Small intestine (tissue), 7 donors: ENCODE measurements at regions not wholly inside any gene's neighbourhood (a gene's known extent, or its start where the extent isn't known, plus 50 kb on each side); places are given as distances from the start of the nearest gene placed in this dataset.

Source experiments
- DNase-seq, 2 donors: peaks; one replicate each; pipeline versions ENCODE4 v3.0.0 to v3.0.0-alpha.2; 2013
- FAIRE-seq: peaks from 2 replicates; lab custom pipeline; 2012; peaks lifted over from hg19 to GRCh38; lab: Jason Lieb, UNC
- H3K27ac ChIP-seq, 3 donors: one replicate each; pipeline ENCODE4 v1.5.1; 2013; ENCODE audit warnings: low read length in 2 of 3, mild to moderate bottlenecking in 2 of 3, control low read depth in 1 of 3, inconsistent platforms in 1 of 3, low read depth in 1 of 3, moderate library complexity in 1 of 3
- H3K27me3 ChIP-seq, 3 donors: one replicate each; pipeline ENCODE4 v1.6.1; 2013; ENCODE audit warnings: low read length in 3 of 3, inconsistent platforms in 1 of 3; ENCODE audit not compliant: control insufficient read depth in 3 of 3, insufficient read depth in 3 of 3
- H3K36me3 ChIP-seq, 3 donors: one replicate each; pipeline ENCODE4 v1.6.1; 2013; ENCODE audit warnings: low read length in 3 of 3, inconsistent platforms in 1 of 3, low read depth in 1 of 3, mild to moderate bottlenecking in 1 of 3, moderate library complexity in 1 of 3; ENCODE audit not compliant: control insufficient read depth in 3 of 3, insufficient read depth in 2 of 3
- H3K4me1 ChIP-seq, 3 donors: one replicate each; pipeline ENCODE4 v1.6.1; 2013; ENCODE audit warnings: low read length in 2 of 3, inconsistent platforms in 1 of 3, low read depth in 1 of 3, mild to moderate bottlenecking in 1 of 3, moderate library complexity in 1 of 3; ENCODE audit not compliant: control insufficient read depth in 3 of 3, insufficient read depth in 2 of 3
- H3K4me3 ChIP-seq, 3 donors: one replicate each; pipeline ENCODE4 v1.5.1; 2013; ENCODE audit warnings: low read length in 3 of 3, control low read depth in 1 of 3, inconsistent platforms in 1 of 3, low read depth in 1 of 3, mild to moderate bottlenecking in 1 of 3, moderate library complexity in 1 of 3
- H3K9me3 ChIP-seq, 2 donors: one replicate each; pipeline ENCODE4 v1.6.1; 2013; ENCODE audit warnings: low read depth in 1 of 2, low read length in 1 of 2; ENCODE audit not compliant: control insufficient read depth in 2 of 2, insufficient read depth in 1 of 2
- WGBS, 3 donors: extraction: QIAGEN DNeasy Blood & Tissue Kit; methylation state at CpG; one replicate each; pipeline ENCODE4 v1.1.7; 2013; 5-methylcytosine and 5-hydroxymethylcytosine counted together
- donor health status: healthy with polysubstance abuse.
- donor health status: control.
- donor health status: control.
- donor health status: Bipolar disorder and iron deficiency.
- donor health status: healthy.

DNA sequence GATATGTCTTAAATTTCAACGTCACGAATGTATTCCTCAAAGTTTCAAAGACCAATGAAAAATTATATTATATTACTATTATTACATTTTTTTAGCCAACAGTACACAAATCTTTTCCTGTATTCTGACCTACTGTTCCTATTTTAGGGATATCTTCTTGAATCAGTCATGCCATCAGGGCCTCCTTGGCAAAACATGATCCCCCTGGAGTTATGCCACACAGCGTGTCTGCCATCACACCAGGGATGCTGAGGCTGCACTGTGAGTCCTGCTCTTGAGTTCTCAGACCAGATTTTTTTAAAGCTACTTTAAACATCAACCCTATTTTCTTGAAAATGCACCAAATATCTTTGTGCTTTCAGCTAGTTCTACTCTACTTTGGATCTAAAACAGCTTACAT is 425.9 kb upstream of the ZNF385D start:
- DNase-seq (no peak), FAIRE-seq (no peak)
- Histone ChIP-seq H3K36me3 (no peaks in the 10 kb centered on the region), H3K27me3 (no peaks in the 10 kb centered on the region), H3K4me1 (no peaks in the 10 kb centered on the region), H3K9me3 (no peaks in the 10 kb centered on the region), H3K27ac (no peak overlapping the region), H3K4me3 (no peak overlapping the region)
- WGBS, 3 donors = 78 to 84% (median 80%) methylated on average over 3 of the region's 3 CpGs

DNA sequence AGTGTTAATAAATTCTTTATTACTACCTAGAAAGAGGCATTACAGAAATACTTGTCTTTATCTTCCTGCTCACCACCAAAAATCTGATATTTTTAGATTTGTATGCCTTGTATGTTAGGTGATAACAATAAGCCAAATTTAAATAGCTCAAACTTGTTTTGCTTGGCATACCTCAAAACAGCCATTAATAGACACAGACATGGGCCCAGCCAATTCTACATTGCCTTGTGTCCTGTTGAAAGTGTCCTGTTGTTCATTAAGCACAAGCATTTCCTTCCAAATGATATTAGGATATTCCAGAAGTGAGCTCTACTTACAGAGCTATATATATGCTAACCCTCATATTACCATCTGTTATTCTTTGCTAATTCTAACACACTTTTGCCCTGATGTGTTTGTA is 438.6 kb upstream of the ZNF385D start:
- no peaks in the 10 kb centered on the region for H3K36me3 ChIP-seq
- H3K4me1 ChIP-seq = no peaks in the 10 kb centered on the region
- H3K4me3 ChIP-seq = no peak overlapping the region
- FAIRE-seq (no peak), DNase-seq (no peak)
- no peaks in the 10 kb centered on the region for H3K27me3 ChIP-seq
- H3K9me3 ChIP-seq = no peaks in the 10 kb centered on the region
- H3K27ac ChIP-seq = no peak overlapping the region

DNA sequence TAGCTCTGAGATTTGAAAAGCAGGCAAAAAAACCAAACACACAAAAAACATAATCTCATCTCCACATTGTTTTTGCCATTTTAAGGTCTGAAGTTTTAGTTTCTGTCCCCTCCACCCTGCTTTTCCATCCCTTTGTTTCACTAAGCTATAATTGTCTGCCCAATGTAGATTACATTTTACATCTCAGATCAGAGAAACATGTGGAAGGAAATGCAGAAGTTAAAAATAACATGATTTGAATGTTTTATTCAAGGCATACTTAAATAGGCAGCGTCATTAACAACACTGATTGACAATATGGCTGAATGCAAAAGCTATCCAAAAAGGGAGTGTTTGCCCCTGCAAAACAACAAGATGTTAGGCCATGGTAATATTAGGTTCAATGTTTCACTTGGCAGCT is 448.1 kb upstream of the ZNF385D start:
- Histone ChIP-seq H3K27me3 (no peaks in the 10 kb centered on the region), H3K36me3 (no peaks in the 10 kb centered on the region), H3K4me1 (no peaks in the 10 kb centered on the region), H3K27ac (no peak overlapping the region), H3K4me3 (no peak overlapping the region), H3K9me3 (no peaks in the 10 kb centered on the region)
- 40 to 60% (median 47%) methylated on average over 1 of the region's 1 CpG for WGBS, 3 donors
- DNase-seq (no peak), FAIRE-seq (no peak)

DNA sequence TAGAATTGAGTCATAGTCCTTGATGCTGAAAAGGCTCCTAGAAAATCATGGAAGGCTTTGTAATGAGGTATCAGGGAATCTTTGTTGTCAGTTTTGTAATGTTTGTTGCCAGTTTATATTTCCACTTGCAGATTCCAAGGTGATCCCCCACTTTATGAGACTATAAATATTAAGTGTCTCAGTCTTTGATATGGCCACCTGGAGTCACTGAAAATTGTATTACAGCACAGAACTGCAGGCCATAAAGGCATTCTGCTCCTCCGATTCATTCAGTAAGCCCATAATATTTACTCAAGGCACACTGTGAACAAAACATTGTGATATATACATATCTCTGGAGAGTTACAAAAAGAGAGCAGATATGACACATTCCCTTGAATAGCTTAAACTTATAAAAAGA is 457.8 kb upstream of the ZNF385D start:
- Histone ChIP-seq H3K4me1 (no peaks in the 10 kb centered on the region), H3K36me3 (no peaks in the 10 kb centered on the region), H3K27ac (no peak overlapping the region), H3K9me3 (no peaks in the 10 kb centered on the region), H3K4me3 (no peak overlapping the region), H3K27me3 (no peaks in the 10 kb centered on the region)
- no peak for FAIRE-seq
- WGBS, 3 donors = 17 to 47% (median 41%) methylated on average over 1 of the region's 1 CpG
- no peak for DNase-seq

DNA sequence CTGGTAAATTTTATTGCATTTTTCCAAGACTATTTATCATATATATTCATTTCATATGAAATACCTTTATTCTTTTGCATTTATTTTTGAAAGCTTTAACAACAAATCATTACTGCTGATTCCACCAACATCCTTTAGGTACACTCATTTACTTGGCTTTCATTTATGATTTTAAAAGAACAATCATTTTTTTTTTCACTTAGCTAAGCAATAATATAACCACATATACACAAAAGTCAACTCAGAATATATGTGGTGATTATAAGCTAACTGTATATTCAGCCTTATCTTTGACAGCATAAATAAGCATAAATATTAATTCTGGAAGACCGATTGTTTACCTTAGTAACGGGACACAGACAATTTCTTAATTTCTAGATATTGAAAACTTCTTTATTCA is 458.6 kb upstream of the ZNF385D start:
- DNase-seq (no peak), FAIRE-seq (no peak)
- Histone ChIP-seq H3K4me1 (no peaks in the 10 kb centered on the region), H3K36me3 (no peaks in the 10 kb centered on the region), H3K27me3 (no peaks in the 10 kb centered on the region), H3K27ac (no peak overlapping the region), H3K4me3 (no peak overlapping the region), H3K9me3 (no peaks in the 10 kb centered on the region)
- WGBS, 3 donors = 74 to 83% (median 81%) methylated on average over 2 of the region's 2 CpGs

DNA sequence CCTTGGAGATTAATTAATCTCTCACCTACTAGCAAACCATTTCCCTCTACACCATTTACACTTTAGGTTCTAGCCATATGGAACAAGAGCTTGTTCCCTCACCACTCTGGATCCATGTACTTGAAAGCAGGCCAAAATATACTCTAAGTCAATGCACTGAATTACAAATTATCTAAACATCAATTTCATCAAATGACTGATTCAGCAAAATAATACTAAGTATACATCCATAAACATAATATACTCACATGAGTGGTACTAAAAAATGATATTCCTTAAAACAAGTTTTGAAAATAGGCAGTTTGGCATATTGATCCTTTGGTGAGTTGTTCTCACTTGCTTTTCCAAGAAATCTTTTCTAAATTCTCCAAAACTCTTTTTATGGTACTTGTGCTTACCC is 459.7 kb upstream of the ZNF385D start:
- Histone ChIP-seq H3K4me1 (no peaks in the 10 kb centered on the region), H3K9me3 (no peaks in the 10 kb centered on the region), H3K27ac (no peak overlapping the region), H3K27me3 (no peaks in the 10 kb centered on the region), H3K4me3 (no peak overlapping the region), H3K36me3 (no peaks in the 10 kb centered on the region)
- no peak for DNase-seq
- no peak for FAIRE-seq

DNA sequence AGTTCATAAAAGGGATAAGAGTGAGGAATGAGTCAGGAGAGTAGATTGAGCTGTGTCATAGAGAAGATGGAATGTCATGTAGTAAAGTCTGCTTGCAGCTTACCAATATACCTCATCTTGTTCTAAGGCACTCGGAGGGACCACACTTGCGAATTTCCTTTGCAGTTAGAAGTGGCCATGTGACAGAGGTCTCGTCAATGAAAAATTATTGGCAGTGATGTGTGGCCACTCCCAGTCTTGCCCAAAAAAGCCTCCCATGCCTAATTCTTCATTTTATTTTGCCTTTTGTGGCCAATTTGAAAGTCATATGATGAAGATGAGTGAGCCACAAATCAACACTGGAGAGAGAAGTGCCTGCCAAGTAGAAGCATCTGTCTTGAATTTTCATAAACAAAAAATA is 465.6 kb upstream of the ZNF385D start:
- Histone ChIP-seq H3K36me3 (no peaks in the 10 kb centered on the region), H3K27ac (no peak overlapping the region), H3K4me1 (no peaks in the 10 kb centered on the region), H3K9me3 (no peaks in the 10 kb centered on the region), H3K4me3 (no peak overlapping the region), H3K27me3 (no peaks in the 10 kb centered on the region)
- FAIRE-seq (no peak), DNase-seq (no peak)
- WGBS, 3 donors = 79 to 87% (median 83%) methylated on average over 3 of the region's 3 CpGs

DNA sequence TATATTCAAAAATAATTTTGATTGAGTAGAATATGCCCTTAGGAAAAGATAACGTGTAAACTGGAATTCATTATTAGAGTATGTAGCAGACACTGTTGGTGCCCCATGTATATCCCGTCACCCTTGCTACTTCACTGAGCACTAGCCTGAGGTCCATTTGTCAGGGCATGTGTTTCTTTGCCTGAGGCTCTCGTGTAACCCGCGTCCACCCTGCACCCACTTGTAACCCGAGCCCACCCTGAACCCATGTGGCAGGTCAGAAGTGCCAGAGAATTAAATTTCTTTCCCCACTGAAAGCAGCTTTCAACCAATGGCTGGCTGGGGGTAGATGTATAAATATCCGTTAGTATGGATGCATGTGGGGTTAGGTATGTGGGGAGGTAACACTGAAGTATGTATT is 474.2 kb upstream of the ZNF385D start:
- FAIRE-seq (no peak), DNase-seq (no peak)
- peaks cover 0 to 6% of the 10 kb centered on the region in 2 donors for H3K9me3 ChIP-seq
- no peaks in the 10 kb centered on the region for H3K27me3 ChIP-seq
- no peak overlapping the region for H3K27ac ChIP-seq
- H3K4me1 ChIP-seq = no peaks in the 10 kb centered on the region
- 71 to 87% (median 82%) methylated on average over 7 of the region's 7 CpGs for WGBS, 3 donors
- no peaks in the 10 kb centered on the region for H3K36me3 ChIP-seq
- H3K4me3 ChIP-seq = no peak overlapping the region

DNA sequence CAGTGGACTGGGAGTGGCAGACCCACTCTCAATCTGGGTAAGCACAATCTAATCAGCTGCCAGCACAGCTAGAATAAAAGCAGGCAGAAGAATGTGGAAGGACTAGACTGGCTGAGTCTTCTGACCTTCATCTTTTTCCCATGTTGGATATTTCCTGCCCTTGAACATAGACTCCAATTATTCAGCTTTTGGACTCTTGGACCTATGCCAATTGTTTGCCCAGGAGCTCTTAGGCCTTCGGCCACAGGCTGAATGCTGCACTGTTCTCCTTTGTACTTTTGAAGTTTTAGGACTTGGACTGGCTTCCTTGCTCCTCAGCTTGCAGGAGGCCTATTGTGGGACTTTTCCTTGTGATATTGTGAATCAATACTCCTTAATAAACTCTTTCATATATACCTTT is 477.7 kb upstream of the ZNF385D start:
- no peak overlapping the region for H3K27ac ChIP-seq
- no peaks in the 10 kb centered on the region for H3K36me3 ChIP-seq
- H3K9me3 ChIP-seq = peaks cover 0 to 6% of the 10 kb centered on the region in 2 donors
- no peaks in the 10 kb centered on the region for H3K4me1 ChIP-seq
- FAIRE-seq (no peak), DNase-seq (no peak)
- no peaks in the 10 kb centered on the region for H3K27me3 ChIP-seq
- H3K4me3 ChIP-seq = no peak overlapping the region
- WGBS, 3 donors = 35 to 62% (median 39%) methylated on average over 1 of the region's 1 CpG
